CD4-positive, alpha-beta T cell treated with Interleukin-6 for 4 hours (primary cell): ENCODE measurements at regions not wholly inside any gene's neighbourhood (a gene's known extent, or its start where the extent isn't known, plus 50 kb on each side); places are given as distances from the start of the nearest gene placed in this dataset.
"Not testable (repeated sequence)": the region's sequence is repeated elsewhere in the genome, so short reads cannot be mapped to it uniquely, and the experiment has no call there.

Experiments
- DNase-seq: peaks from one replicate; pipeline ENCODE4 v3.0.0-alpha.2; 2020; ENCODE audit warnings: mixed read lengths

GRCh38 chr3:197430502-197430901 lies 125.3 kb downstream of the BDH1 start:
- no peak for DNase-seq

- no peak for DNase-seq
Measured at GRCh38 chr3:197428952-197429351, 126.8 kb downstream of the BDH1 start.

GRCh38 chr3:197428117-197428801 lies 127.5 kb downstream of the BDH1 start:
- peak; percentile 62 for DNase-seq

- DNase-seq: no peak
Measured at GRCh38 chr3:197427021-197427420, 128.6 kb upstream of the DLG1 start.

GRCh38 chr3:197426121-197426566 lies 127.7 kb upstream of the DLG1 start:
- no peak for DNase-seq

- no peak for DNase-seq
Measured at GRCh38 chr3:197425485-197426120, 127.2 kb upstream of the DLG1 start.

GRCh38 chr3:197424674-197425484 lies 126.5 kb upstream of the DLG1 start:
- no peak for DNase-seq

- DNase-seq: no peak
Measured at GRCh38 chr3:197424266-197424665, 125.9 kb upstream of the DLG1 start.

GRCh38 chr3:197423376-197423775 lies 125.0 kb upstream of the DLG1 start:
- DNase-seq: no peak

GRCh38 chr3:197422506-197422905 lies 124.1 kb upstream of the DLG1 start:
- no peak for DNase-seq

GRCh38 chr3:197421021-197421420 lies 122.6 kb upstream of the DLG1 start:
- DNase-seq: no peak

GRCh38 chr3:197420566-197420965 lies 122.2 kb upstream of the DLG1 start:
- DNase-seq: no peak

- DNase-seq: no peak
Measured at GRCh38 chr3:197420115-197420514, 121.7 kb upstream of the DLG1 start.

- no peak for DNase-seq
Measured at GRCh38 chr3:197419696-197420095, 121.3 kb upstream of the DLG1 start.

- no peak for DNase-seq
Measured at GRCh38 chr3:197417911-197418618, 119.7 kb upstream of the DLG1 start.

- DNase-seq: no peak
Measured at GRCh38 chr3:197417441-197417840, 119.0 kb upstream of the DLG1 start.

- not testable (repeated sequence) for DNase-seq
Measured at GRCh38 chr3:197411899-197412298, 113.5 kb upstream of the DLG1 start.

GRCh38 chr3:197410170-197410569 lies 111.8 kb upstream of the DLG1 start:
- DNase-seq: not testable (repeated sequence)

- DNase-seq: no peak
Measured at GRCh38 chr3:197408177-197408957, 110.0 kb upstream of the DLG1 start.

- DNase-seq: no peak
Measured at GRCh38 chr3:197407526-197407925, 109.1 kb upstream of the DLG1 start.

- no peak for DNase-seq
Measured at GRCh38 chr3:197407053-197407452, 108.6 kb upstream of the DLG1 start.

- no peak for DNase-seq
Measured at GRCh38 chr3:197406266-197406665, 107.9 kb upstream of the DLG1 start.
